ENCODE measurements at regions not wholly inside any gene's neighbourhood (a gene's known extent, or its start where the extent isn't known, plus 50 kb on each side); places are given as distances from the start of the nearest gene placed in this dataset.

DNA sequence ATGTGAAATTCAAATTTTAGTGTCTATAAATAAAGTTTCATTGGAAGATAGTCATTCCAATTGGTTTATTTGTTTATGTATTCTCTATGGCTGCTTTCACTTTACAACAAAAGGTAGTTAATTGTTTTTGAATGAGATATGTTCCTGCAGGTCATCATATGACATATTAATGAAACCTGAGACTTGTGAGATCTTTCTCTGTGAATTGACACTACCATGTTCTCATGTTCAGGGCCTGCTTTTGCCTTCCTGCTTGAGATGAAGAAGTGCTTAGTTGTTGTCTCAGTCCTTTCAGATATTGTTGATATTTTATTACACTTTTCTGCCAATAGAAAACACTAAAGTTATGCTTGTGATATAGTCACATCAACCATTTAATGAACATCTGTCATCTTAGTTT lies 132.5 kb downstream of the UTRN start:
- no peaks in the 10 kb centered on the region for H3K27me3 Mint-ChIP-seq (ENCODE audit: insufficient read depth, unreplicated experiment)
- CTCF ChIA-PET = no interaction called here
- H3K4me1 Mint-ChIP-seq (ENCODE audit: low read depth, unreplicated experiment) = peaks cover 18% of the 10 kb centered on the region
- H3K9me3 ChIP-seq = no peaks in the 10 kb centered on the region
- TF ChIP-seq, protein P1, sequence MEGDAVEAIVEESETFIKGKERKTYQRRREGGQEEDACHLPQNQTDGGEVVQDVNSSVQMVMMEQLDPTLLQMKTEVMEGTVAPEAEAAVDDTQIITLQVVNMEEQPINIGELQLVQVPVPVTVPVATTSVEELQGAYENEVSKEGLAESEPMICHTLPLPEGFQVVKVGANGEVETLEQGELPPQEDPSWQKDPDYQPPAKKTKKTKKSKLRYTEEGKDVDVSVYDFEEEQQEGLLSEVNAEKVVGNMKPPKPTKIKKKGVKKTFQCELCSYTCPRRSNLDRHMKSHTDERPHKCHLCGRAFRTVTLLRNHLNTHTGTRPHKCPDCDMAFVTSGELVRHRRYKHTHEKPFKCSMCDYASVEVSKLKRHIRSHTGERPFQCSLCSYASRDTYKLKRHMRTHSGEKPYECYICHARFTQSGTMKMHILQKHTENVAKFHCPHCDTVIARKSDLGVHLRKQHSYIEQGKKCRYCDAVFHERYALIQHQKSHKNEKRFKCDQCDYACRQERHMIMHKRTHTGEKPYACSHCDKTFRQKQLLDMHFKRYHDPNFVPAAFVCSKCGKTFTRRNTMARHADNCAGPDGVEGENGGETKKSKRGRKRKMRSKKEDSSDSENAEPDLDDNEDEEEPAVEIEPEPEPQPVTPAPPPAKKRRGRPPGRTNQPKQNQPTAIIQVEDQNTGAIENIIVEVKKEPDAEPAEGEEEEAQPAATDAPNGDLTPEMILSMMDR (IDR thresholded peaks at IDR 0.05; ENCODE audit: insufficient read depth in 1 of 2, low read depth in 1 of 2, low read length in 1 of 2, severe bottlenecking in 1 of 2, unreplicated experiment in 1 of 2) = no peak
- no peak overlapping the region for H3K4me3 ChIP-seq (ENCODE audit: low read depth, low read length)
- no peak overlapping the region for H3K4me3 Mint-ChIP-seq (ENCODE audit: unreplicated experiment)
- no peak overlapping the region for H3K27ac Mint-ChIP-seq (ENCODE audit: unreplicated experiment)
- no peak for DNase-seq
- no peaks in the 10 kb centered on the region for H3K9me3 Mint-ChIP-seq (ENCODE audit: unreplicated experiment)
- BruUV-seq (replicated peaks) = no TSS peak
- POLR2A ChIA-PET = no interaction called here
- intact Hi-C loops (cut with micrococcal nuclease; ENCODE audit: unreplicated experiment) = loop anchor here (10.0 kb wide), 1 partner anchor 203 kb away; no protein-coding TSS in a partner anchor
- H3K27me3 ChIP-seq (replicated peaks; ENCODE audit: control insufficient read depth, insufficient read depth, low read length) = no peaks in the 10 kb centered on the region
- H3K36me3 Mint-ChIP-seq (ENCODE audit: insufficient read depth, unreplicated experiment) = peaks cover 29% of the 10 kb centered on the region
- H3K4me1 ChIP-seq = peaks cover 21% of the 10 kb centered on the region
- H3K36me3 ChIP-seq (ENCODE audit: control insufficient read depth, insufficient read depth, low read length) = no peaks in the 10 kb centered on the region

DNA sequence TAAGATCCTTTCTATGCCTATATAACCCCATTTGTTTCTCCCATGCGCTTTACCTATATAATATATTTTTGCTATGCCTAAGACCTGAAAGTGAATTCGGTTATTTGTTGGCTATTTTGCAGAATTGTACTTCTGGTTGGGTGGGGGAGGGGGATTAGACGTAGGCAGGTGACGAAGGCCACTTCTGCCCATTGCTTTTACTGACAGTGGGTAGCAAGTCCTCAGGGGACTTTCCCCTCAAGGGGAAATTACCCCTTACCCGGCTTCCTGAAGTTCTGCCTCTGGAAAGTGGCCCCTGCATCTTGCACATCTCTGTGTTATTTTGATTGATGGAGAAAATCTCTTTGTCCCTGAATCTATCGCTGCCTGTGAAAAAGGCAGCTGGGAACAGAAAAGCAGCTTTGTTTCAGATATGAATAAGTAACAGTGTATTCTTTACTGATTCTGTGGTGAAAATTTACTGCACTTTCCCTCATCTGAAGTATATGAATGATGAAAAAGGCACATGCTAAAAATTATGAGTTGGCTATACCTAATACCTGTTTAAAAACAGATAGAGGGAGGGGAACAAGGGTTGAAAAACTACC lies 133.9 kb downstream of the UTRN start:
- intact Hi-C loops (cut with micrococcal nuclease; ENCODE audit: unreplicated experiment) = loop anchor here (10.0 kb wide), 1 partner anchor 204 kb away; no protein-coding TSS in a partner anchor
- Mint-ChIP-seq H3K9me3 (ENCODE audit: unreplicated experiment) (no peaks in the 10 kb centered on the region), H3K27ac (ENCODE audit: unreplicated experiment) (no peak overlapping the region), H3K36me3 (ENCODE audit: insufficient read depth, unreplicated experiment) (peaks cover 42% of the 10 kb centered on the region), H3K4me3 (ENCODE audit: unreplicated experiment) (no peak overlapping the region), H3K4me1 (ENCODE audit: low read depth, unreplicated experiment) (peaks cover 12% of the 10 kb centered on the region), H3K27me3 (ENCODE audit: insufficient read depth, unreplicated experiment) (no peaks in the 10 kb centered on the region)
- Histone ChIP-seq H3K4me1 (peaks cover 22% of the 10 kb centered on the region), H3K9me3 (no peaks in the 10 kb centered on the region), H3K27me3 (replicated peaks; ENCODE audit: control insufficient read depth, insufficient read depth, low read length) (no peaks in the 10 kb centered on the region), H3K36me3 (ENCODE audit: control insufficient read depth, insufficient read depth, low read length) (no peaks in the 10 kb centered on the region), H3K4me3 (ENCODE audit: low read depth, low read length) (no peak overlapping the region)
- no peak for DNase-seq
- ChIA-PET CTCF (no interaction called here), POLR2A (no interaction called here)
- TF ChIP-seq, protein P1 (IDR thresholded peaks at IDR 0.05; ENCODE audit: insufficient read depth in 1 of 2, low read depth in 1 of 2, low read length in 1 of 2, severe bottlenecking in 1 of 2, unreplicated experiment in 1 of 2) = no peak
- BruUV-seq (replicated peaks) = no TSS peak

DNA sequence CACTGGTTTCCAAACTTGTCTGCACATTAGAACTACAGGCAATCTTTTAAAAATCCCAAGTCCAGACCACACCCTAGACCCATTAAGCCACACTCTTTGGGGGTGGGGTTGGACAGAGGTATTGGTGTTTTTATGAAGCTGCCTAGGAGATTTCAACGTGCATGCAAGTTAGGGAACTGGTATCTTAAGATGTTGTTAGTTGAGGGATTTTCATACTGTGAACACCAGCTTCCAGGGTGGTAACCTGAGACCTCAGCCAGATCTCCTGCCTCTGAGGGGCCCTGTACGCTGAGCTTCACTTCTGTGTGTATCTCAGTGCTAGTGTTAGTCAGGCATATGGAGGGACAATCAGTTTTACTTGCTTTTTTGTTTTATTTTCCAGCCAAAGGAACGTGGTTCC lies 138.0 kb downstream of the UTRN start:
- peaks cover 68% of the 10 kb centered on the region for H3K36me3 Mint-ChIP-seq (ENCODE audit: insufficient read depth, unreplicated experiment)
- CTCF ChIA-PET = no interaction called here
- H3K4me3 ChIP-seq (ENCODE audit: low read depth, low read length) = no peak overlapping the region

More for the DNA sequence above, 138.0 kb downstream of the UTRN start:
- no TSS peak for BruUV-seq (replicated peaks)
- Mint-ChIP-seq H3K9me3 (ENCODE audit: unreplicated experiment) (no peaks in the 10 kb centered on the region), H3K4me3 (ENCODE audit: unreplicated experiment) (no peak overlapping the region), H3K4me1 (ENCODE audit: low read depth, unreplicated experiment) (no peaks in the 10 kb centered on the region), H3K27me3 (ENCODE audit: insufficient read depth, unreplicated experiment) (no peaks in the 10 kb centered on the region), H3K27ac (ENCODE audit: unreplicated experiment) (no peak overlapping the region)
- intact Hi-C loops (cut with micrococcal nuclease; ENCODE audit: unreplicated experiment) = loop anchor here (2.0 kb wide), 1 partner anchor 138 kb away; the partner anchor contains the start of gene UTRN
- Histone ChIP-seq H3K4me1 (peaks cover 4% of the 10 kb centered on the region; the same call in 1 of the 2 replicates), H3K27me3 (replicated peaks; ENCODE audit: control insufficient read depth, insufficient read depth, low read length) (no peaks in the 10 kb centered on the region), H3K9me3 (no peaks in the 10 kb centered on the region), H3K36me3 (ENCODE audit: control insufficient read depth, insufficient read depth, low read length) (no peaks in the 10 kb centered on the region)
- no peak for DNase-seq
- POLR2A ChIA-PET = no interaction called here
- TF ChIP-seq, protein P1 (IDR thresholded peaks at IDR 0.05; ENCODE audit: insufficient read depth in 1 of 2, low read depth in 1 of 2, low read length in 1 of 2, severe bottlenecking in 1 of 2, unreplicated experiment in 1 of 2) = no peak
